ENCODE measurements at regions not wholly inside any gene's neighbourhood (a gene's known extent, or its start where the extent isn't known, plus 50 kb on each side); places are given as distances from the start of the nearest gene placed in this dataset.

GRCh38 chr13:73590795-73591194, 532.0 kb downstream of the KLF5 start:
- Mint-ChIP-seq H3K36me3 (ENCODE audit: low read depth) (no peaks in the 10 kb centered on the region), H3K27ac (no peak overlapping the region), H3K4me3 (no peak overlapping the region), H3K4me1 (ENCODE audit: low read depth) (no peaks in the 10 kb centered on the region), H3K9me3 (peaks cover 5% of the 10 kb centered on the region), H3K27me3 (ENCODE audit: insufficient read depth) (no peaks in the 10 kb centered on the region)
- intact Hi-C loops (cut with micrococcal nuclease): no loop called here
- no peak for DNase-seq (ENCODE audit: low spot score)

DNA sequence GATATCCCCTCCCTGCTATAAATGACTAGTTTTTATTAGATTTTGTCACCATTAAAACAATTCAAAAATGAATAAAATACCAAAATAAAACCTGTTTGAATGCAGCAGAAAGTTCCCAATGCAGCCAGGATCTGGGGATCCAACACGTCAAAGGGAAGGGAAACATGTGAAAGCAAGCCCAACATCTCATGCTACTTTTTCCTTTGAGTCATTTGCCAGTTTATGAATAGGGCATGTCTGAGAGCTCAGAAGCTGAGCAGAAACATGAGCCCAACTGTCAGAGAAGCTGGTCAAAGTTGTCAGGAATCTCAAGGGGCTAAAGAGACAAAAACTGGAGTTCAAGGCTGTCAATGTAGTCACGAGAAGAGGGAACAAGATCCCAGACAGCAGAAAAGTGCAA, 526.4 kb downstream of the KLF5 start:
- Mint-ChIP-seq H3K9me3 (peaks cover 5% of the 10 kb centered on the region), H3K4me1 (ENCODE audit: low read depth) (no peaks in the 10 kb centered on the region), H3K27ac (no peak overlapping the region), H3K27me3 (ENCODE audit: insufficient read depth) (peaks cover 3% of the 10 kb centered on the region), H3K36me3 (ENCODE audit: low read depth) (peaks cover 2% of the 10 kb centered on the region), H3K4me3 (no peak overlapping the region)
- no peak for DNase-seq (ENCODE audit: low spot score)
- intact Hi-C loops (cut with micrococcal nuclease): no loop called here

- H3K36me3 Mint-ChIP-seq (ENCODE audit: low read depth): peaks cover 2% of the 10 kb centered on the region
- H3K4me1 Mint-ChIP-seq (ENCODE audit: low read depth): peaks cover 9% of the 10 kb centered on the region
- no peak overlapping the region for H3K4me3 Mint-ChIP-seq
- H3K9me3 Mint-ChIP-seq: peaks cover 5% of the 10 kb centered on the region
- no peak for DNase-seq (ENCODE audit: low spot score)
- peaks cover 3% of the 10 kb centered on the region for H3K27me3 Mint-ChIP-seq (ENCODE audit: insufficient read depth)
- intact Hi-C loops (cut with micrococcal nuclease): no loop called here
- H3K27ac Mint-ChIP-seq: no peak overlapping the region
These were observed 524.5 kb downstream of the KLF5 start for GRCh38 chr13:73583331-73583730.

- Mint-ChIP-seq H3K27me3 (ENCODE audit: insufficient read depth) (peaks cover 3% of the 10 kb centered on the region), H3K9me3 (no peaks in the 10 kb centered on the region), H3K4me3 (no peak overlapping the region), H3K4me1 (ENCODE audit: low read depth) (peaks cover 9% of the 10 kb centered on the region), H3K36me3 (ENCODE audit: low read depth) (peaks cover 2% of the 10 kb centered on the region), H3K27ac (no peak overlapping the region)
- intact Hi-C loops (cut with micrococcal nuclease): no loop called here
- no peak for DNase-seq (ENCODE audit: low spot score)
These were observed 521.9 kb downstream of the KLF5 start for GRCh38 chr13:73580513-73581267.

GRCh38 chr13:73579574-73580274, 520.9 kb downstream of the KLF5 start:
- no peaks in the 10 kb centered on the region for H3K36me3 Mint-ChIP-seq (ENCODE audit: low read depth)
- no peak for DNase-seq (ENCODE audit: low spot score)
- H3K4me3 Mint-ChIP-seq: no peak overlapping the region
- peaks cover 9% of the 10 kb centered on the region for H3K4me1 Mint-ChIP-seq (ENCODE audit: low read depth)
- H3K27me3 Mint-ChIP-seq (ENCODE audit: insufficient read depth): no peaks in the 10 kb centered on the region
- H3K9me3 Mint-ChIP-seq: no peaks in the 10 kb centered on the region
- no peak overlapping the region for H3K27ac Mint-ChIP-seq
- intact Hi-C loops (cut with micrococcal nuclease): no loop called here

GRCh38 chr13:73578251-73578875, 519.6 kb downstream of the KLF5 start:
- intact Hi-C loops (cut with micrococcal nuclease): no loop called here
- no peak overlapping the region for H3K4me3 Mint-ChIP-seq
- DNase-seq (ENCODE audit: low spot score): no peak
- H3K4me1 Mint-ChIP-seq (ENCODE audit: low read depth): peaks cover 9% of the 10 kb centered on the region
- no peaks in the 10 kb centered on the region for H3K27me3 Mint-ChIP-seq (ENCODE audit: insufficient read depth)
- H3K9me3 Mint-ChIP-seq: no peaks in the 10 kb centered on the region
- no peak overlapping the region for H3K27ac Mint-ChIP-seq
- no peaks in the 10 kb centered on the region for H3K36me3 Mint-ChIP-seq (ENCODE audit: low read depth)

DNA sequence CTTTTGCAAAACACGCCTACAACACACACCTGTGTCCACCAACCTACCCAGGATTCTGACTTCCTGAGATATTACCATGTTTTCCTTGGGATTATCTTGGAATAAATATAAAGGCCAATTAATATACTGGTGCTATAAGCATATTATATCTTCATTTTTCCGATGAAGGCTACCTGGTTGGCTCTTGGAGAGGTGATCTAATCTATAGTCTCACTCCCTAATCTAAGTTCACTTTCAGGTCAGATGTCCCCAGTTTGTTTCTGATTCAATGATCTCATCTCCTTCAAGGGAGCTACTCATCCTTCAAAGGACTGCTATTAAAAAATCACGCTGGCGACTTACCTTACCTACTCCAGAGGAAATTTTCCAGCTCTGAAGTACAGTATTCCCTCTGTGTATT, 517.5 kb downstream of the KLF5 start:
- H3K9me3 Mint-ChIP-seq: no peaks in the 10 kb centered on the region
- intact Hi-C loops (cut with micrococcal nuclease): no loop called here
- no peak overlapping the region for H3K4me3 Mint-ChIP-seq
- no peak overlapping the region for H3K27ac Mint-ChIP-seq
- H3K36me3 Mint-ChIP-seq (ENCODE audit: low read depth): no peaks in the 10 kb centered on the region
- H3K27me3 Mint-ChIP-seq (ENCODE audit: insufficient read depth): no peaks in the 10 kb centered on the region
- DNase-seq (ENCODE audit: low spot score): no peak
- peaks cover 9% of the 10 kb centered on the region for H3K4me1 Mint-ChIP-seq (ENCODE audit: low read depth)

- Mint-ChIP-seq H3K27me3 (ENCODE audit: insufficient read depth) (no peaks in the 10 kb centered on the region), H3K4me1 (ENCODE audit: low read depth) (no peaks in the 10 kb centered on the region), H3K9me3 (peaks cover 3% of the 10 kb centered on the region), H3K4me3 (no peak overlapping the region), H3K36me3 (ENCODE audit: low read depth) (peaks cover 2% of the 10 kb centered on the region), H3K27ac (no peak overlapping the region)
- intact Hi-C loops (cut with micrococcal nuclease): no loop called here
- no peak for DNase-seq (ENCODE audit: low spot score)
These were observed 514.0 kb downstream of the KLF5 start for GRCh38 chr13:73572824-73573223.

GRCh38 chr13:73571376-73571775, 512.6 kb downstream of the KLF5 start:
- Mint-ChIP-seq H3K9me3 (peaks cover 3% of the 10 kb centered on the region), H3K36me3 (ENCODE audit: low read depth) (peaks cover 2% of the 10 kb centered on the region), H3K4me3 (no peak overlapping the region), H3K27me3 (ENCODE audit: insufficient read depth) (no peaks in the 10 kb centered on the region), H3K27ac (no peak overlapping the region), H3K4me1 (ENCODE audit: low read depth) (no peaks in the 10 kb centered on the region)
- intact Hi-C loops (cut with micrococcal nuclease): no loop called here
- DNase-seq (ENCODE audit: low spot score): no peak

- no peak overlapping the region for H3K27ac Mint-ChIP-seq
- H3K27me3 Mint-ChIP-seq (ENCODE audit: insufficient read depth): no peaks in the 10 kb centered on the region
- no peaks in the 10 kb centered on the region for H3K4me1 Mint-ChIP-seq (ENCODE audit: low read depth)
- intact Hi-C loops (cut with micrococcal nuclease): no loop called here
- no peaks in the 10 kb centered on the region for H3K9me3 Mint-ChIP-seq
- no peak for DNase-seq (ENCODE audit: low spot score)
- no peak overlapping the region for H3K4me3 Mint-ChIP-seq
- no peaks in the 10 kb centered on the region for H3K36me3 Mint-ChIP-seq (ENCODE audit: low read depth)
These were observed 498.1 kb downstream of the KLF5 start for GRCh38 chr13:73556902-73557301.

DNA sequence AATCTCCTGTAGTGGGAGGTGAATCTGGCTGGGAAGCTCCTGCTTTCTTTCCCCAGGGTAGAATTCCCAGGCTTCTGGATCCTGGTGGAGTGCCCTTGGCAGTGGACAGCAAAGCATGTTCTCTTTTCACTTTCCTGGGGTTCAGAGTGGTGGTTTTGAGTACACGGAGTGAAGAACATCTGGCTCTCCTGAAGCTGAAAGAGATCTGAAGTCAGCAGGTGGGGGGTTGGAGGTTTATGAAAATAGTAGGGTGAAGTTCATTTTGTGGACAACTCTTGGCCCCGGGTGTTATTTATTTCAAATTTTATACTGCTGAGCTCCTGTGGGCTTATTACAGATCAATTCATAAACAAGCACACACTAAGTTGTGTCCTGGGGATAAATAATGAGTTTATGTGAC, 497.3 kb downstream of the KLF5 start:
- no peaks in the 10 kb centered on the region for H3K4me1 Mint-ChIP-seq (ENCODE audit: low read depth)
- intact Hi-C loops (cut with micrococcal nuclease): no loop called here

GRCh38 chr13:73551736-73552135, 492.9 kb downstream of the KLF5 start:
- no peak overlapping the region for H3K4me3 Mint-ChIP-seq
- DNase-seq (ENCODE audit: low spot score): no peak
- no peaks in the 10 kb centered on the region for H3K9me3 Mint-ChIP-seq
- no peaks in the 10 kb centered on the region for H3K36me3 Mint-ChIP-seq (ENCODE audit: low read depth)
- H3K27ac Mint-ChIP-seq: no peak overlapping the region
- H3K27me3 Mint-ChIP-seq (ENCODE audit: insufficient read depth): peaks cover 4% of the 10 kb centered on the region
- H3K4me1 Mint-ChIP-seq (ENCODE audit: low read depth): no peaks in the 10 kb centered on the region
- intact Hi-C loops (cut with micrococcal nuclease): no loop called here

More for the DNA sequence above, 497.3 kb downstream of the KLF5 start:
- Mint-ChIP-seq H3K9me3 (no peaks in the 10 kb centered on the region), H3K36me3 (ENCODE audit: low read depth) (no peaks in the 10 kb centered on the region), H3K4me3 (no peak overlapping the region), H3K27ac (no peak overlapping the region), H3K27me3 (ENCODE audit: insufficient read depth) (no peaks in the 10 kb centered on the region)
- DNase-seq (ENCODE audit: low spot score): no peak

DNA sequence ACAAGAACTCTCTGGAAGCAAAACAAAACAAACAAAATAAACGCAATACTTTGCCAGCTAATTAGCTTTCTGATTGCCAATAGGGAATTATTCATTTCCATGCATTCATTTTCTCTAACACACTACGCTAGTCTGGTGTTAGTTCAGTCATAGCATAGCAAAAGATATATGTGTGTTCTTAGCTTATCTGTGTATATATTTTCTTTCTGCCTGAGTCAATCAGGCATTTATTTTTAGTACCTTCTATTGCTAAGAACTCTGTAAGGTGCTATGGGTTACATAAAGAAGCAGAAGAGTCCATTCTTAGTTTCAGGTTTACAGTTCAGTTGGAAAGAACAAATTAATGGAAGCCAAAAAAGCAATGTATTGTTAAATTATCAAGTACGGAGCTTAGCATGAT, 490.9 kb downstream of the KLF5 start:
- DNase-seq (ENCODE audit: low spot score): no peak
- Mint-ChIP-seq H3K27me3 (ENCODE audit: insufficient read depth) (peaks cover 4% of the 10 kb centered on the region), H3K4me3 (no peak overlapping the region), H3K4me1 (ENCODE audit: low read depth) (no peaks in the 10 kb centered on the region), H3K36me3 (ENCODE audit: low read depth) (no peaks in the 10 kb centered on the region), H3K27ac (no peak overlapping the region), H3K9me3 (no peaks in the 10 kb centered on the region)
- intact Hi-C loops (cut with micrococcal nuclease): no loop called here
